BLaER1 treated with 17β-estradiol and CSF1 and Interleukin-3, amounts not matched to agents 10 nM and 100 nM (cell line): ENCODE measurements at regions not wholly inside any gene's neighbourhood (a gene's known extent, or its start where the extent isn't known, plus 50 kb on each side); places are given as distances from the start of the nearest gene placed in this dataset.

Experiments used
- H3K27ac ChIP-seq, 11 experiments: shearing (Covaris generic); formaldehyde crosslinking; 2 replicates each; pipeline ENCODE4 v1.8.1; 2022
- H3K27me3 ChIP-seq, 11 experiments: shearing (Covaris generic); formaldehyde crosslinking; 2 replicates each; pipeline ENCODE4 v1.8.1; 2022
- H3K36me3 ChIP-seq, 11 experiments: shearing (Covaris generic); formaldehyde crosslinking; 2 replicates each; pipeline ENCODE4 v1.8.1; 2022
- H3K4me1 ChIP-seq, 10 experiments: shearing (Covaris generic); formaldehyde crosslinking; 2 replicates each; pipeline ENCODE4 v1.8.1; 2022
- H3K4me2 ChIP-seq, 11 experiments: shearing (Covaris generic); formaldehyde crosslinking; 2 replicates each; pipeline ENCODE4 v1.8.1; 2022
- H3K4me3 ChIP-seq, 10 experiments: shearing (Covaris generic); formaldehyde crosslinking; 2 replicates each; pipeline ENCODE4 v1.8.1; 2022
- H3K9ac ChIP-seq, 11 experiments: shearing (Covaris generic); formaldehyde crosslinking; 2 replicates each; pipeline ENCODE4 v1.8.1; 2022
- H3K9me3 ChIP-seq, 11 experiments: shearing (Covaris generic); formaldehyde crosslinking; replicated peaks in 1 of 11; 2 replicates each; pipeline ENCODE4 v1.8.1; 2022
- H4K20me1 ChIP-seq, 11 experiments: shearing (Covaris generic); formaldehyde crosslinking; 2 replicates each; pipeline ENCODE4 v1.8.1; 2022
- Cebpa-rat ChIP-seq, 11 experiments: shearing (Covaris generic); IDR thresholded peaks; 2 replicates each; pipeline ENCODE4 v1.8.1; 2022

GRCh38 chr4:100288161-100288560, 97.9 kb upstream of the DDIT4L start:
- no peak for TF ChIP-seq Cebpa-rat (IDR thresholded peaks at IDR 0.05)
- H3K4me1 ChIP-seq = no peaks in the 10 kb centered on the region
- no peak overlapping the region for H3K4me3 ChIP-seq
- no peak overlapping the region for H3K9ac ChIP-seq
- H3K36me3 ChIP-seq = no peaks in the 10 kb centered on the region
- H3K4me2 ChIP-seq = peak overlapping the region in 1 of 11 experiments; percentile 15; a peak in 1 of 22 replicates
- H3K27me3 ChIP-seq = no peaks in the 10 kb centered on the region
- no peaks in the 10 kb centered on the region for H3K9me3 ChIP-seq
- H4K20me1 ChIP-seq = no peaks in the 10 kb centered on the region
- 0 out of 22 replicates have a peak overlapping the region, but pooled peaks of 1 of the 11 experiments have one; percentile 4 for H3K27ac ChIP-seq

GRCh38 chr4:100287534-100287933, 97.3 kb upstream of the DDIT4L start:
- no peak overlapping the region for H3K27ac ChIP-seq
- H3K9me3 ChIP-seq = no peaks in the 10 kb centered on the region
- no peak overlapping the region for H3K9ac ChIP-seq
- no peak for TF ChIP-seq Cebpa-rat (IDR thresholded peaks at IDR 0.05)
- H3K4me2 ChIP-seq = no peak overlapping the region
- no peaks in the 10 kb centered on the region for H4K20me1 ChIP-seq
- H3K27me3 ChIP-seq = no peaks in the 10 kb centered on the region
- no peaks in the 10 kb centered on the region for H3K36me3 ChIP-seq
- no peaks in the 10 kb centered on the region for H3K4me1 ChIP-seq
- H3K4me3 ChIP-seq = no peak overlapping the region

GRCh38 chr4:100286636-100287035, 96.4 kb upstream of the DDIT4L start:
- Histone ChIP-seq H3K4me3 (no peak overlapping the region), H3K27me3 (no peaks in the 10 kb centered on the region), H4K20me1 (no peaks in the 10 kb centered on the region), H3K27ac (no peak overlapping the region), H3K4me1 (no peaks in the 10 kb centered on the region), H3K36me3 (no peaks in the 10 kb centered on the region), H3K9ac (no peak overlapping the region), H3K4me2 (no peak overlapping the region), H3K9me3 (no peaks in the 10 kb centered on the region)
- TF ChIP-seq Cebpa-rat (IDR thresholded peaks at IDR 0.05) = no peak

- no peak for TF ChIP-seq Cebpa-rat (IDR thresholded peaks at IDR 0.05)
- H3K4me3 ChIP-seq = no peak overlapping the region
These were observed 94.9 kb upstream of the DDIT4L start for GRCh38 chr4:100285121-100285520.

GRCh38 chr4:100284129-100284880, 94.0 kb upstream of the DDIT4L start:
- Histone ChIP-seq H4K20me1 (no peaks in the 10 kb centered on the region), H3K4me1 (no peaks in the 10 kb centered on the region), H3K27ac (no peak overlapping the region), H3K9ac (no peak overlapping the region), H3K4me2 (no peak overlapping the region), H3K36me3 (no peaks in the 10 kb centered on the region), H3K9me3 (no peaks in the 10 kb centered on the region), H3K4me3 (no peak overlapping the region), H3K27me3 (no peaks in the 10 kb centered on the region)
- TF ChIP-seq Cebpa-rat (IDR thresholded peaks at IDR 0.05) = no peak

More at GRCh38 chr4:100285121-100285520, 94.9 kb upstream of the DDIT4L start:
- Histone ChIP-seq H3K9me3 (no peaks in the 10 kb centered on the region), H3K4me1 (no peaks in the 10 kb centered on the region), H3K36me3 (no peaks in the 10 kb centered on the region), H4K20me1 (no peaks in the 10 kb centered on the region), H3K27me3 (no peaks in the 10 kb centered on the region), H3K27ac (no peak overlapping the region), H3K9ac (no peak overlapping the region), H3K4me2 (no peak overlapping the region)

GRCh38 chr4:100280807-100281206, 90.5 kb upstream of the DDIT4L start:
- Histone ChIP-seq H3K27ac (no peak overlapping the region), H3K36me3 (no peaks in the 10 kb centered on the region), H3K4me3 (no peak overlapping the region), H3K9ac (no peak overlapping the region), H3K9me3 (no peaks in the 10 kb centered on the region), H3K4me2 (no peak overlapping the region), H3K27me3 (no peaks in the 10 kb centered on the region), H3K4me1 (no peaks in the 10 kb centered on the region), H4K20me1 (no peaks in the 10 kb centered on the region)
- TF ChIP-seq Cebpa-rat (IDR thresholded peaks at IDR 0.05) = no peak

GRCh38 chr4:100278567-100278966, 88.3 kb upstream of the DDIT4L start:
- Histone ChIP-seq H3K9me3 (no peaks in the 10 kb centered on the region), H3K4me2 (no peak overlapping the region), H3K27me3 (no peaks in the 10 kb centered on the region), H3K36me3 (no peaks in the 10 kb centered on the region), H3K9ac (no peak overlapping the region), H3K4me3 (no peak overlapping the region), H4K20me1 (no peaks in the 10 kb centered on the region), H3K27ac (no peak overlapping the region), H3K4me1 (no peaks in the 10 kb centered on the region)
- no peak for TF ChIP-seq Cebpa-rat (IDR thresholded peaks at IDR 0.05)

GRCh38 chr4:100269446-100269845, 79.2 kb upstream of the DDIT4L start:
- H3K4me2 ChIP-seq = no peak overlapping the region
- no peaks in the 10 kb centered on the region for H3K36me3 ChIP-seq
- no peak overlapping the region for H3K9ac ChIP-seq
- TF ChIP-seq Cebpa-rat (IDR thresholded peaks at IDR 0.05) = no peak
- no peak overlapping the region for H3K4me3 ChIP-seq
- H3K27ac ChIP-seq = no peak overlapping the region
- H3K9me3 ChIP-seq = peaks cover 4 to 16% (median 11%) of the 10 kb centered on the region in 11 experiments; a peak in 14 of 22 replicates
- H3K27me3 ChIP-seq = no peaks in the 10 kb centered on the region
- H3K4me1 ChIP-seq = no peaks in the 10 kb centered on the region
- H4K20me1 ChIP-seq = no peaks in the 10 kb centered on the region

- Histone ChIP-seq H3K4me2 (no peak overlapping the region), H4K20me1 (no peaks in the 10 kb centered on the region), H3K4me3 (no peak overlapping the region), H3K9ac (no peak overlapping the region), H3K27me3 (no peaks in the 10 kb centered on the region), H3K4me1 (no peaks in the 10 kb centered on the region), H3K9me3 (peaks cover 8 to 20% (median 13%) of the 10 kb centered on the region in 11 experiments; a peak in 19 of 22 replicates), H3K27ac (no peak overlapping the region), H3K36me3 (no peaks in the 10 kb centered on the region)
- no peak for TF ChIP-seq Cebpa-rat (IDR thresholded peaks at IDR 0.05)
These were observed 78.5 kb upstream of the DDIT4L start for GRCh38 chr4:100268789-100269188.

GRCh38 chr4:100261346-100261745, 71.1 kb upstream of the DDIT4L start:
- Histone ChIP-seq H3K27ac (no peak overlapping the region), H3K36me3 (no peaks in the 10 kb centered on the region), H3K4me3 (no peak overlapping the region), H3K27me3 (no peaks in the 10 kb centered on the region), H4K20me1 (no peaks in the 10 kb centered on the region), H3K9me3 (peaks cover 5 to 13% (median 7%) of the 10 kb centered on the region in 11 experiments; a peak in 12 of 22 replicates), H3K4me2 (no peak overlapping the region), H3K4me1 (peaks cover 0 to 15% (median 2%) of the 10 kb centered on the region in 10 experiments; a peak in 8 of 20 replicates), H3K9ac (no peak overlapping the region)
- no peak for TF ChIP-seq Cebpa-rat (IDR thresholded peaks at IDR 0.05)
